Loucy (cell line): ENCODE measurements at regions not wholly inside any gene's neighbourhood (a gene's known extent, or its start where the extent isn't known, plus 50 kb on each side); places are given as distances from the start of the nearest gene placed in this dataset.

Source experiments
- H2AFZ ChIP-seq: fragments of 200-600 bp; sonication (generic); 2 replicates; pipeline ENCODE4 v1.6.0; 2016; ENCODE audit warnings: antibody characterized with exemption, mild to moderate bottlenecking, low read length, moderate library complexity
- H3F3A ChIP-seq: fragments of 200-600 bp; 2 replicates; pipeline ENCODE4 v1.6.0; 2016; ENCODE audit warnings: antibody characterized with exemption, low read depth, mild to moderate bottlenecking
- H3K27me3 ChIP-seq: fragments of 200-600 bp; sonication (generic); 2 replicates; pipeline ENCODE4 v1.6.1; 2014; ENCODE audit warnings: low read length, mild to moderate bottlenecking; ENCODE audit not compliant: insufficient read depth, poor library complexity, severe bottlenecking
- H3K36me3 ChIP-seq: fragments of 200-600 bp; sonication (generic); 2 replicates; pipeline ENCODE4 v1.6.1; 2016; ENCODE audit warnings: low read length; ENCODE audit not compliant: insufficient read depth
- H3K4me1 ChIP-seq: fragments of 200-600 bp; sonication (generic); 2 replicates; pipeline ENCODE4 v1.5.1; 2014; ENCODE audit warnings: low read length, mild to moderate bottlenecking; ENCODE audit not compliant: insufficient read depth, poor library complexity, severe bottlenecking
- H3K4me2 ChIP-seq: fragments of 200-600 bp; sonication (generic); 2 replicates; pipeline ENCODE4 v1.6.0; 2014; ENCODE audit warnings: antibody characterized with exemption, low read length, low read depth, mild to moderate bottlenecking; ENCODE audit not compliant: poor library complexity, severe bottlenecking
- H3K4me3 ChIP-seq: fragments of 200-600 bp; sonication (generic); 2 replicates; pipeline ENCODE4 v1.5.1; 2014; ENCODE audit warnings: low read length, mild to moderate bottlenecking, mixed read lengths; ENCODE audit not compliant: poor library complexity, severe bottlenecking
- H3K79me2 ChIP-seq: fragments of 200-600 bp; sonication (generic); 2 replicates; pipeline ENCODE4 v1.6.1; 2014; ENCODE audit warnings: low read length; ENCODE audit not compliant: insufficient read depth
- H3K9ac ChIP-seq: fragments of 200-600 bp; sonication (generic); 2 replicates; pipeline ENCODE4 v1.6.0; 2014; ENCODE audit warnings: mild to moderate bottlenecking, low read depth, low read length, moderate library complexity; ENCODE audit not compliant: poor library complexity, severe bottlenecking
- H3K9me2 ChIP-seq: fragments of 200-600 bp; sonication (generic); replicated peaks from 2 replicates; pipeline ENCODE4 v1.6.1; 2016; ENCODE audit warnings: low read depth, low read length, mixed read lengths
- H3K9me3 ChIP-seq: fragments of 200-600 bp; sonication (generic); 2 replicates; pipeline ENCODE4 v1.6.1; 2014; ENCODE audit warnings: mild to moderate bottlenecking, antibody characterized with exemption, low read length, low read depth; ENCODE audit not compliant: insufficient read depth
- H4K20me1 ChIP-seq: fragments of 200-600 bp; sonication (generic); 2 replicates; pipeline ENCODE4 v1.6.0; 2014; ENCODE audit warnings: antibody characterized with exemption, low read length, mild to moderate bottlenecking; ENCODE audit not compliant: insufficient read depth, poor library complexity, severe bottlenecking
- EZH2phosphoT487 ChIP-seq: fragments of 200-600 bp; IDR thresholded peaks from 2 replicates; pipeline ENCODE4 v1.6.1; 2018; ENCODE audit warnings: antibody characterized with exemption, mild to moderate bottlenecking, moderate library complexity, borderline replicate concordance
- TF ChIP-seq, protein P1 (sequence below): fragments of 200-600 bp; sonication (generic); conservative IDR thresholded peaks from 2 replicates; pipeline ENCODE4 v1.5.1; 2014; ENCODE audit warnings: mild to moderate bottlenecking, antibody characterized with exemption, low read length

DNA sequence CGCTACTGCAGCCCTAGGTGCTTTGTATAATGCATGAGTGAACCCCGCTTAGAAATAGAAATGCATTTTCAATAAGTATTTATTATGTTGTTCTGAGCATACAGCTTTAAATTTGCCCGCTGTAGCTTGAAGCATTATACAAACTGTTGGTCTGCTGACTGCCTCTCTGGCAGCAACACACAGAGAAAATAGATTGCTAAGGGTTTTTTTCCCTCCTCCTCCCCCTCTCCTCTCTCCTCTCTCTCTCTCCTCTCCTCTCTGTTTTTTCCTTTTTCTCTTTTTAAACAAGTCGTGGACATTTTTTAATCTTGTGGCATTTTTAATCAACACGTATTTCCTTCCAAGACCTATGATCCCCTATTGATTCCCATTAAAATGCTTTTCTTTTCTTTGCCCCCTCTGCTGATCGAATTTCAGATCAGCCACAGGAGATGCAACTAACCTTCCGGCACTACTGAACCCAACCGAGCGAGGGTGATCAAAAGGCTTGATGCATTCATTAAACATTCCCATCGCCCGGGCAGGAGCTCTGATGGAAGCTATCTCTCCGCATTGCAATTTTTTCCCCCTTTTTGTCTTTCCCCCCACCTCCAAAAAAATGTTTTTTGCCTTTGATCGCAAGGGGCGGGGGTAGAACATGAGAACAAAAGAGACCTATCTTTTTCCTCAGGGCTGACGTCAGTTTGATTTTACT lies 90.7 kb upstream of the ARID1B start:
- Histone ChIP-seq H3K4me3 (peak overlapping the region; percentile 87), H4K20me1 (no peaks in the 10 kb centered on the region), H3K4me2 (peak overlapping the region; percentile 90), H3K79me2 (no peaks in the 10 kb centered on the region), H3K9ac (peak overlapping the region; percentile 98), H3K4me1 (peaks cover 19% of the 10 kb centered on the region), H3K36me3 (no peaks in the 10 kb centered on the region), H2AFZ (peak overlapping the region; percentile 94), H3K27me3 (no peaks in the 10 kb centered on the region), H3F3A (0 out of 2 replicates have a peak, but pooled peaks cover 4% of the 10 kb centered on the region), H3K9me2 (no peaks in the 10 kb centered on the region), H3K9me3 (no peaks in the 10 kb centered on the region)
- no peak for TF ChIP-seq EZH2phosphoT487
- TF ChIP-seq, protein P1, sequence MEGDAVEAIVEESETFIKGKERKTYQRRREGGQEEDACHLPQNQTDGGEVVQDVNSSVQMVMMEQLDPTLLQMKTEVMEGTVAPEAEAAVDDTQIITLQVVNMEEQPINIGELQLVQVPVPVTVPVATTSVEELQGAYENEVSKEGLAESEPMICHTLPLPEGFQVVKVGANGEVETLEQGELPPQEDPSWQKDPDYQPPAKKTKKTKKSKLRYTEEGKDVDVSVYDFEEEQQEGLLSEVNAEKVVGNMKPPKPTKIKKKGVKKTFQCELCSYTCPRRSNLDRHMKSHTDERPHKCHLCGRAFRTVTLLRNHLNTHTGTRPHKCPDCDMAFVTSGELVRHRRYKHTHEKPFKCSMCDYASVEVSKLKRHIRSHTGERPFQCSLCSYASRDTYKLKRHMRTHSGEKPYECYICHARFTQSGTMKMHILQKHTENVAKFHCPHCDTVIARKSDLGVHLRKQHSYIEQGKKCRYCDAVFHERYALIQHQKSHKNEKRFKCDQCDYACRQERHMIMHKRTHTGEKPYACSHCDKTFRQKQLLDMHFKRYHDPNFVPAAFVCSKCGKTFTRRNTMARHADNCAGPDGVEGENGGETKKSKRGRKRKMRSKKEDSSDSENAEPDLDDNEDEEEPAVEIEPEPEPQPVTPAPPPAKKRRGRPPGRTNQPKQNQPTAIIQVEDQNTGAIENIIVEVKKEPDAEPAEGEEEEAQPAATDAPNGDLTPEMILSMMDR = peak; percentile 61

DNA sequence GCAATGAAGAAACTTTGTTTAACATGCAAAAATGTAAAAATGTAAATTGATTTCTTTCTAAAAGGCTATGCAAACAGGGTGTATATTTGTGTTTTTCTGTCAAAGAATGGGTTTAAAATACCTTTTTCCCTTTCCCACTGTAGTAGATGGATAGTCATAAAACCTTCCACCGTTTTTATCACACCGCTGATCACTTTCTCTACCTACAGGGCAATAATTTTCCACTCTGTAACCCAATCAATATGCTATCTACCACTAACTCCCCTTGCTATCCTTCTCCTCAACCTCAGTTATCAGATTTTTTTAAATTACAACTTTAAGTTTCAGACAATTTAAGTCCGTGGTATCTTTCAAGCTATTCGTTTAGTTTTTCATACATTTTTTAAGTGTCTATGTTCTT lies 91.4 kb upstream of the ARID1B start:
- 0 out of 2 replicates have a peak, but pooled peaks cover 4% of the 10 kb centered on the region for H3F3A ChIP-seq
- TF ChIP-seq, protein P1 = no peak
- no peak for TF ChIP-seq EZH2phosphoT487
- H4K20me1 ChIP-seq = no peaks in the 10 kb centered on the region
- H3K4me2 ChIP-seq = peak overlapping the region; percentile 90
- peak overlapping the region; percentile 94; the same call in 1 of the 2 replicates for H2AFZ ChIP-seq
- peak overlapping the region; percentile 98 for H3K9ac ChIP-seq
- peaks cover 19% of the 10 kb centered on the region for H3K4me1 ChIP-seq
- no peaks in the 10 kb centered on the region for H3K9me2 ChIP-seq
- H3K36me3 ChIP-seq = no peaks in the 10 kb centered on the region
- no peaks in the 10 kb centered on the region for H3K9me3 ChIP-seq
- no peaks in the 10 kb centered on the region for H3K27me3 ChIP-seq
- H3K79me2 ChIP-seq = no peaks in the 10 kb centered on the region
- H3K4me3 ChIP-seq = peak overlapping the region; percentile 87

DNA sequence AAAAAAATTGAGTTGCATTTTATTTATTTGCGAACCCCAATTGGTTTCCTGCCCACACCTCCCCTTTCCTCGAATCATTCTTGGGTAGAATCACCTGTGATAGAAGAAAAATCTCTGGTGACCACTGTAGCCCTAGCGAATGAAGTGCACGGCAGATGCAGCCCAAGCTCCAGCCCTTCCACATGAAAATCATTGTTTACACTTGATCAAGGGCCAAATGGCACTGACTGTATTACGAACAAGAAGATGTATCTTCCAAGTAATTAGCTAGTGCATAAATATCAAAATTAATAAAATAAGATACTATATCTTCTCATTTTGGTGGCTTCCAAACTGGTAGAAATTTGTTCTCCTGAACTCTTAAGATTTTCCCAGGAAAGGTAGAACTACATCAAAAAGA lies 93.4 kb upstream of the ARID1B start:
- no peaks in the 10 kb centered on the region for H3K36me3 ChIP-seq
- no peak overlapping the region for H3K9ac ChIP-seq
- no peaks in the 10 kb centered on the region for H3K79me2 ChIP-seq
- 0 out of 2 replicates have a peak, but pooled peaks cover 4% of the 10 kb centered on the region for H3F3A ChIP-seq
- H2AFZ ChIP-seq = no peak overlapping the region
- H3K4me1 ChIP-seq = peaks cover 19% of the 10 kb centered on the region
- no peaks in the 10 kb centered on the region for H4K20me1 ChIP-seq
- H3K27me3 ChIP-seq = no peaks in the 10 kb centered on the region
- H3K4me3 ChIP-seq = no peak overlapping the region
- H3K4me2 ChIP-seq = no peak overlapping the region
- H3K9me2 ChIP-seq = no peaks in the 10 kb centered on the region
- no peak for TF ChIP-seq EZH2phosphoT487
- TF ChIP-seq, protein P1 = no peak
- no peaks in the 10 kb centered on the region for H3K9me3 ChIP-seq
